CD4-positive, alpha-beta T cell treated with Interleukin-17A for 1 hour (primary cell): ENCODE measurements at regions not wholly inside any gene's neighbourhood (a gene's known extent, or its start where the extent isn't known, plus 50 kb on each side); places are given as distances from the start of the nearest gene placed in this dataset.
"Not testable (repeated sequence)": the region's sequence is repeated elsewhere in the genome, so short reads cannot be mapped to it uniquely, and the experiment has no call there.

ENCODE experiments used
- DNase-seq: peaks from one replicate; pipeline ENCODE4 v3.0.0-alpha.2; 2020

DNA sequence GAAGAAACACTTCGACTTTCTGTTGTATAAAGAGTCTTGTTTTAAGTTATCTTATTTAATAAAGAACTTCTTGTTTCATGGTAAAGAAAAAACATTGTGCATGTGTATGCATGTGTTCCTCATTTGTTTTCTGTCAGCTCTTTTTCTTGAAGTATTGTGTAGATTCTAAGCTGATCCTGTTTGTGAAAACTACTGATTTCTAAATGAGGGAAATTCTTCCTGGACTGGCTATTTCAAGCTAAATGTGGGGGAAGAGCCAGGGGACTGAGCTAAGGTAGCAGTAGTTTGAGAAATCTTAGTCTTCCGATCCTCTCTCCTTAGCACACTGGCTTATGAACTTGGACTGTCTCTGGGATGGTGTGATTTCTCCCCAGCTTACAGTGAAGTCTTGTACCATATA lies 56.4 kb upstream of the RBMS1 start:
- no peak for DNase-seq

DNA sequence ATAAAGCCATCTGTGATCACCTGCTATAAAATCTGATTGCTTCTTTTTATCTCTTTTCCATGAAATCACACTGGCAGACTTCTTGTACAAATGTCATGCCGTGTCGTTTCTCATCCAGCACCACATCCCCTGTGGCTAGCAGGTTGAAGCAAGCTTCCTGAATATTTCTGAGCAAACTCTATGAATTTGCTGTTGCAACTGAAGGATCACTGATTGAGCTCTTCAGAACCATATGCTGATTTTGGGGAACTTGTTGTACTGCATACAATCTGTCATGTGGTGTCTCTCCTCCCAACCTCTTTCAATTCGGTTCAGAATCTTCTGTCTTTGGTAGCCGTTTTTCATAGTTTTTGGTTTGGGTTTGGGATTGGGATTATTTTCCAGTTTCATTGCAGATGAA lies 57.7 kb upstream of the RBMS1 start:
- DNase-seq, result no peak

DNA sequence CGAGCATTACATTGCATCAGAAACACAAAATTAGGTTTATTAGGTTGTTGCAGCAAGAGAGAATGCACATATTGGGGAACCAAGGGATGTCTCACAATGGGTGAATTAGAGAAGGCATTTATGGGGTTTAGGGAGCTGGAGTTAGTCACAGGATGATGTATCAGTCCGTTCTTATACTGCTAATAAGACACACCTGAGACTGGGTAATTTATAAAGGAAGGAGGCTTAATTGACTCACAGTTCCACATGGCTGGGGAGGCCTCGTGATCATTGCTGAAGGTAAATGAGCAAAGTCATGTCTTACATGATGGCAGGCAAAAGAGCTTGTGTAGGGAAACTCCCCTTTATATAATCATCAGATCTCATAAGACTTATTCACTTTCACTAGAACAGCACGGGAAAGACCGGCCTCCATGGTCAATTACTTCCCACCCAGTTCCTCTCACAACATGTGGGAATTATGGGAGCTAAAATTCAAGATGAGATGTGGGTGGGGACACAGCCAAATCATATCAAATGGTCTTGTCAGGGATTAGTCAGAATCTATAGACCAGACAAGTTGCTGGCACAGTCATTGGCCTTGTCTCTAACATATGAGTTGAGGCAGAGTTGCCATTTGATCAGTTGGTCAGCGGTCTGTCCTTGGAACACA lies 61.9 kb upstream of the RBMS1 start:
- DNase-seq, result no peak

DNA sequence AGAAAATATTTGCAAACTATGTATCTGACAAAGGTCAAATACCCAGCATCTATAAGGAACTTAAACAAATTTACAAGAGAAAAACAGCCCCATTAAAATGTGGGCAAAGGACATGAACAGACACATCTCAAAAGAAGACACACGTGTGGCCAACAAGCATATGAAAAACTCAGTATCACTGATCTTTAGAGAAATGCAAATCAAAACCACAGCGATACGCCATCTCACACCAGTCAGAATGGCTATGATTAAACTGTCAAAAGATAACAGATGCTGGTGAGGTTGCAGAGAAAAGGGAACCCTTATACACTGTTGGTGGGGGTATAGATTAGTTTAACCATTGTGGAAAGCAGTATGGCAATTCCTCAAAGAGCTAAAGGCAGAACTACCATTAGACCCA lies 64.3 kb upstream of the RBMS1 start:
- no peak for DNase-seq

DNA sequence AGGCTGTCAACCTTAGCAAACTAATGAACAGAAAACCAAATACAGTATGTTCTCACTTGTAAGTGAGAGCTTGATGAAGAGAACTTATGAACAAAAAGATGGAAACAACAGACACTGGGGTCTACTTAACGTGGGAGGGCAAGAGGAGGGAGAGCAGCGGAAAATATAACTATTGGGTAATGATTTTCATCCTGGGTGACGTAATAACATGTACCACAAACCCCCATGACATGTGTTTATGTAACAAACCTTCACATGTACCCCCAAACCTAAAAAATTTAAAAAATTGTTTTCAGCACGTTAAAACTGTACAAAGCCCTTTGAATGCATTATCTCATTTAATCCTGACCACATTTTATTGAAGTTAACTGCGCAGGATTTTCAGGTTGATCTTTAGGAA lies 64.9 kb upstream of the RBMS1 start:
- DNase-seq, result no peak

DNA sequence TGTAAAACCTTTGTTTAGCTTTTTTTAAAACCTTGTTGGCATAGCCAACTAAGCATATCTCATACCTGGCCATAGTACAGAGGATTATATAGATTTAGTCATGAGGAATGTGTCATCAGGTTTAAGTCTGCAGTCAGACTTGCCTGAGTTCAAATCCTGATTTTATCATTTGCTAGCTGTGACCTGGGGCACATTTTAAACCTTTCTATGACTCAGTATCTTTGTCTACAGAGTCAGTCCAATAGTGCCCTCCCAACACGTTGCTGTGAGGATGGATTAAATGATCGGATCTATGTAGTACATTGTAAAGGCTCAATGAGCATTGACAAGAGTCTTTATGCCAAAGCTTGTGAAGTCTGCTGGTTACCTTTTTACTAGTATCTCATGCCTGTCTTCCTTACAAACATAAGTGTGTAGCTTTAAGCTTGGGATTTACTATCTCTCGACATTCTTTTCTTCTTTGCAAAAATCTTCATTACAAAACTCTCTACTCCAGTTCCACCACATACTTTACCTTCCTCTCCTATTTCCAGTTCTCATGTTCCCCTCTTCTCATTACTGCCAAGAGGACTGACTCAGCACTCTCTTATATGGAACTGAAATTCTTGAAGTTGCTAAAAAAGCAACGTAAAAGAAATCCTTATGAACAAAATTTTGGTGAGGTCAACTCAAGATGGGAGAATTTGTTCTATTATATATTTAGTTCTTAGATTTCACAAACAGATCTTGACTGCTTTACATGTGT lies 68.1 kb upstream of the RBMS1 start:
- DNase-seq, result no peak

DNA sequence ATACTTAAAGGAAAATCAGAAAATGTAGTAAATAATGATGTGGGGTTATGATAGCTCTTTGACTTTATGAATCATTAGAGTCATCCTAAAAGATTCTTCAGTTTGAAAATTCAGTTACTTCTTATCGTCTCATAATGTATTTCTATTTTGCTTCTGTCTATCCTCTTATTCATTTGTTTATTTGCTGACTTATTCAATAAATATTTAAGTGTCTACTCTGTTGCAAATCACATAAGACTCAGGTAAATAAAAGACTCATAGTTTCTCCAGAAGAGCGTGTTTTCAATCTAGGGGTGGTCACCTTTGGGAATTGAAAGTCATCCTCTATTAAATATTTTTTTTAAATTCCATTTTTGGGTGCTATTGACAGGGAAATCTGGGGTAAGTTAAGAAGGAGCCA lies 69.1 kb upstream of the RBMS1 start:
- DNase-seq, result no peak

DNA sequence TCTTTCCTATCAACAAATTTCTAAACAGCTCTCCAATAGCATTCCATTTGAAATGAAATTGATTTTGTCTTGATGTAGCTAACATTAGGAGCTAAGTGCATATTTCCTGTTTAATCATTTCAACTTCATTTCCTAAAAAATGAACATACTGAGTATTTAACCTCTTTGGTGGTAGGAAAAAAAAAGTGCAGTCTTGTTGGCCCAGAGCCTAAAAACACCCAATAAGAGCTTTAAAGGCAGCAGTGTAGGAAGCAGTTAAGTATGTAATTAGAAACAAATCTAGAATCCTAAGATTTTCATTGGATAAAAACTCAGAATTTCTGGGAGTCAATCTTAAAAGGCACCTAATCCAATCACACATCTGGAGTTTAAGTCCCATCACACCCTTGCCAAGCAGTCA lies 71.0 kb upstream of the RBMS1 start:
- DNase-seq, result no peak

DNA sequence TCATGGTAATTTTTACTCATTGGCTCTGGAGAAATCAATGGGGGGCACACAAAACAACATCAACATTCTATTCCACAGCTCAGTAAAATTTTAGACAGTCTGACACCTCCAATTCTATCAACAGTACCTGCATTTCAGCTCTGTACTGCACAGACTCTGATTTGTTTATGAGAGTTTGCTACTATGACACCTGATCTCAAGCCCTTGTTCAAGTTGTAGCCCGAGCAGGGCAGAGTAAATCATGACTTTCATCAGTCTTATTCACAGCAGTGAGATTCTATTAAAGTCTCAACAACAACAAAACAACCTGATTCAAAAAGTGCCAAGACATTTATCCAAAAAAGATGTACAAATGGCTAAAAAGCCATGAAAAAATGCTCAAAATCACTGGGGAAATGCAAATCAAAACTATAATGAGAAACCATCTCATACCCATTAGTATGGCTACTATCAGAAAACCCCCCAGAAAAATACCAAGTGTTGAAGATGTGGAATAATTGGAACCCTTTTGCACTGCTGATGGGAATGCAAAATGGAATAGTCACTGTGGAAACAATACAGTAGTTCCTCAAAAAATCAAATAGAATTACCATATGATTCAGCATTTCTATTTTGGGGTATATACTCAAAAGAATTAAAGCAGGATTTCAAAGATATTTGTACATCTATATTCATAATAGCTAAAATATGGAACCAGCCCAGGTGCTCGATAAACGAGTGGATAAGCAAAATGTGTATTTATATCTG lies 71.7 kb upstream of the RBMS1 start:
- DNase-seq, result no peak

DNA sequence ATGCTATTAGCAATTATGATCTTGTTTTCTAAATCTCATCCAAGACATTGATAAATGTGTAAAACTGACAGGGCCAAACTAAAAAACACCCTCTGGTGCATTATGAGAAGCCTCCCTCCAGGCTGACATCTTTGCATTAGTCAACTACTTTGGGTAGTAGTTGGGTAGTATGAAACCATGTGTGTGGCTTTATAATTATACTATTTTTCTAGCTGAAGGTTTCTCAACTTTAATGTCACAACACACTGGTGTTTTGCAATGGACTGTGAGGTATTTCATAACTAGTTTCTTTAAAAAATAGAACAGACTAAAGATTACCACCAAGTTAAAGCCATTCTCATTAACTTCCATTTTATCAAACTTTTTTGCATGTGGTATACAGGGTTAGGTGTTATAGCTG lies 73.1 kb upstream of the RBMS1 start:
- no peak for DNase-seq

DNA sequence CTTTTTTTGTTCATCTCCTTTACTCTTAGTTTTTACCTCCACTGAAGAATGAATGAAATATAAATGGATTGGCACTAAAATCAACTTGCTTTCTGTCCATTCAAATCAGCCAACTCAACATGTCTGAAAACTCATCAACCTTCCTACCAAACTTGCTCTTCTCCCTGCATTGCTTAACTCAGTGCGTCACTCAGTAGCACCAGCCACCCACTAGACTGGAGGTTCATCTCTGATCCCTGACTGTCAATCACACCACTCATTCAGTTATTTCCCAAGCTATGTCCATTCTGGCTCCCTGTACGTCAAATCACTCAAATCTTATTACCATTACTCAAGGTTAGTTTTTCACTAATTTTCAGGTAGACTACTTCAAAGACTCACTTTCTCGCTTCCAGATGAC lies 75.2 kb upstream of the RBMS1 start:
- no peak for DNase-seq

DNA sequence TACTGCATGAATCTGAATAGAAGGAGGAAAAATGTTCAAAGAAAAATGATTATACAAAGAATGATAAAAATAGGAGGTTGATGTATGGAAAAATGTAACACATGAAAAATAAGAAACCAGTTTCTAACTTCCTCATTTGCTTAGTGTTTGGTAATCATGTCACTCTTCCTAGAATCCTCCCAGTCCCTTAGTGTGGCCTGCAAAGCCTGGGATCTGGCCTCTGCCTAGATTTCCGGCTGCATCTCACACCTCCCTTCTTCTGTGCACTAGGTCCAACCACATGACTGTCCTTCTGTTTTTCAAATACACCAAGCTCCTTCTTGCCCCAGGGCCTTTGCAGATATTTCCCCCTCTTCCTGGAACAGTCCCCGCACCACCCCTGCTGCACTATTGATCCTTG lies 76.8 kb upstream of the RBMS1 start:
- DNase-seq, result no peak

DNA sequence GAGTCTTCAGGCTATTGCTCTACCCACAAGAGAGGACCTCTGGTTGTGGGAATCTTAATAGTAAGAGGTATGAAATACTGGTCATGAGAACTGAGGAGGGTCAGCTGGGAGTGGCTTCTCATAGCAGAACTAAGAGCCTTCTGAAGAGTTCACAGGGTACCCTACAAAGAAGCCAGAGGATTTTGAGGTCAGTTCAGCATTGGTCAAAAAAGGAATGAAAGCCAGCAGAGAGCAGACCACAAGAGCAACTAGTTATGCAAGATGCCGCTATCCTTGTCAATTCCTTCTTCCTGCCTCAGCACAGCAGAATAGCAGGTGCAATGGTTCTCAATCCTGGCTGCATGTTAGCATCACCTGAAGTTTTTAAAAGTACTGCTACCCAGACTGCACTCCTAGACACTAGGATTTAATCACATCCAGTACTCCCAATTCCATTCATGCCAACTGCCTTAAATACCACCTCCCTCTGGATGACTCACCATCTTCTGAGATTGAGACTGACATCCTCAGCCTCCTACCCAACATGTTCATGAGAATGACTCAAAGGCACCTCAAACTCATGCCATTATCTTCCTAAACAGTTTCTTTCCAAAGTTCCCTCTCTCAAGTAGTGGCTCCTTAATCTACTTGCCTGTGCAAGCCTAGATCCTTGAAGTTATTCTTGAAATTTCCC lies 81.0 kb upstream of the RBMS1 start:
- DNase-seq, result no peak

DNA sequence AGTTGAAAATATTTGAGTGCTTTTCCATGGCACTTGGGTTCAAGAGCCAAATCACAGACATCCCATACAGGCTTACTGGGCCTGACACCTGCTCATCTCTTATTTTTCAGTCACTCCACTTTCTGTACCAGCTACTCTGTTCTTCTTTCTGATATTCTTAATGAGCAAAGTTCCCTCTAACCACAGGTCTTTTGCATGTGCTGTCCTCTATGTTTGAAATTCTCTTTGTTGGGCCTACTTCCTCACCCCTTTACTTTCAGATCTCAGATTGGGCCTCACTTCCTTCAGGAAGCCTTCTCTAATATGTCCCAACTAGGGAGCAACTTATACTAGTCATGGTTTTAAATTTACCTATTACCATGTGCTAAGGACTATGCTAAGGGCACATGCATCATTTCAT lies 81.8 kb upstream of the RBMS1 start:
- DNase-seq, result no peak

DNA sequence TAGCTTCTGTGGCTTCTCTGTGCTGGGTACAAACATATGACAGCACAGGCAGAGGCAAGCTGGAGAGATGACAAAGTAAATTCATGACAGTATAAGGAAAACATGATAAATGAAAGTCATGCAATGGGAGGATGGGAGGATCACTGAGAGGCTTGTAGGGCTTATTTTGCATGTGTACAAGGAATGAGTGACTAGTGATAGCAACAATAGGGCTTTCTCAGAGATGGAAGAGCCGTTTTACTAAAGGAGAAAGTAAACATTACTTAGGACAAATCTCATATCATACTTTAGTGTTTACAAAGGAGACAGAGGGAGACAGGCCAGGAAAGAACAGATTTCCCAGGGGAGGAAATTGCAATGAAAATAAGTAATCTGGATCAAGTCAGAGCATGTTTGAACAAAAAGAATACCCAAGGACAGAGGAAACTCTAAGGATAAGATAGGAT lies 82.5 kb upstream of the RBMS1 start:
- no peak for DNase-seq

DNA sequence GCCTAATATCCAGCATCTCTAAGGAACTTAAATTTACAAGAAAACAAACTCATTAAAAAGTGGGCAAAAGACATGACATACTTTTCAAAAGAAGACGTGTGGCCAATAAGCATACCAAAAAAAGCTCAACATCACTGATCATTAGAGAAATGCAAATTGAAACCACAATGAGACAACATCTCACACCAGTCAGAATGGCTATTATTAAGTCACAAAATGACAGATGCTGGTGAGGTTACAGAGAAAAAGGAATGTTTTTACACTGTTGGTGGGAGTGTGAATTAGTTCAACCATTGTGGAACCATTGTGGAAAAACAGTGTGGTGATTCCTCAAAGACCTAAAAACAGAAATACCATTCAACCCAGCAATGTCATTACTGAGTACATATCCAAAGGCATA lies 83.5 kb upstream of the RBMS1 start:
- not testable (repeated sequence) for DNase-seq

DNA sequence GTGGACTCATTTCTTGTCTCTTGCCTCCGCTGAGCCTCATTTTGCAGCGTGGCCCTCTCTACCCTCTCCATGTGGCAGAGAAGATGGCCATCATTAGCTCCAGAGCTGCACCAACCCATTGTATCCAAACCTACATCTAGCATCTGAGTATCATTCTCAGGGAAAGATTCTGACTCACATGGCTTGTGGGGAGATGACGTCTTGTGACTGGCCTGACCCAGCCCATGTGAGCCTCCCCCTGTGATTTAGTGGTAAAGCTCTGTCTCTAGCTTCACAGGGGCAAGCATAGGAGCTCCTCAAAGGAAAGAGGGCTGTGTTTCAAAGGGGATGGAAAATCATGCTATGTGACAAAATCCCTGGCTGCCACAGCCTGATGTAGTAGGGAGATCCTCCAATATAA lies 87.4 kb upstream of the RBMS1 start:
- DNase-seq, result no peak

DNA sequence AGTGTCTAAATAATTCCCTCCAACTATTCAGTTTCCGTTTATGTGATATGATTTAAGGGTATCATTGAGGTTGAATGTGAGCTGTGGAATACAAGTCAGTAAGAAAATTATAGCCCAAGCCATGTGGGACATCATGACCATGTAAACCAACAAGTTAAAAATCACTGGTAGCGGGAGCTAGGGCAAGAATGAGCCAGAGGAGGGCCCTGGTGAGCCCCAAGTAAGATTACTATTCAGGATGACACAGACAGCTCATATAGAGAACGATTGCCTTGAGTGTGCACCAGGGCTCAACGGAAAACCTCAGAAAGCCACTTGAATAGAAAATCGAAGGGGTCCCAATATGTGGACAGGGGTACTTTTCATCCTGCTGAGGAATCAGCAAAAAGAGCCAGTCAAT lies 87.8 kb upstream of the RBMS1 start:
- DNase-seq, result no peak

DNA sequence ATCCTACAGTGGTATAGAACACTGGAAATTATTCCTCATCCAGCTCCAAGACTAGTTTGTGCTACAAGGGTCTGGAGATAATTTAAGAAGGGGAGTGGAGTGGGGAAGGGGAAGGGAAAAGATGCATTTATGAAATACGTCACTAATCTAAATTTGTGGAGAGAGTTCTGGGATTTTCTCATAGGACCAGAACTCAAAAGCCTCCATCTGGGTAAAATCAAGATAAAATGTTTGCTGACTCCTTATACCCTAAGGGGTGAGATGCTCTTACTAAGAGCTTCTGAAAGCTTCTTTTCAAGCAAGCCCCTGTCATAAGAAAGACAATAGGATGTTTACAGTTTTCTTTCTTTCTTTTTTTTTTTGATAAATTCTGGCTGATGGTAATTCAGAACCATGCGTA lies 88.5 kb upstream of the RBMS1 start:
- no peak for DNase-seq

DNA sequence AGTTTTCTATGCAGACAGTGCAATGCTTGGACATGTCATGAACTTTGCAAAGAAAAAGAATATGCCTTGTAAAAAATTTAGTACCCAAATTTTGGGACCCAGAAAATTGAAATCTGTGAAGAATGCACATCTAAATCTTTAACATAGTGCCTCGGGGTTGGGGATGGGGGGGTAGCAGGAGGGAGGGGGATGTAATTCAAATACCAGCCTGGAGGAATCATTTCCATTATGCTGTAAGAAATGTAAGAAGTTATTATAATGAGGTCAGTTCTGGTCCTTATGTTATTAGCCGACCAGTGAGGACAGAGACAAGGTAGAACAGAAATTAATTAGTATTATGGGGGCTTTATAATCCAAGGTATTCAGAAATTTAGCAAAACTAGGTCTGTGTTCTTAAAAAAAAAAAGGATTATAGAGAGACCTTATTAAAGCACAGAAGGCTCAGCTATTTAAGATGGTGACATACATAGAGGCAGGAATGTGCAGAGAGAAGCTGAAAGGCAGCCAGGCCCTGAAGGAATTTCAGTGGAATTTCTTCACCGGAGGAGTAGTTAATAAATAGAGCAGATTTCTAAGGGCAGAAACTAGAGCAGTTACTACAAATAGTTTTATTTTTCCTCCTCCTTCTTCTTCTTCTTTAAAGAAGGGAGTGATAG lies 89.0 kb upstream of the RBMS1 start:
- no peak for DNase-seq

DNA sequence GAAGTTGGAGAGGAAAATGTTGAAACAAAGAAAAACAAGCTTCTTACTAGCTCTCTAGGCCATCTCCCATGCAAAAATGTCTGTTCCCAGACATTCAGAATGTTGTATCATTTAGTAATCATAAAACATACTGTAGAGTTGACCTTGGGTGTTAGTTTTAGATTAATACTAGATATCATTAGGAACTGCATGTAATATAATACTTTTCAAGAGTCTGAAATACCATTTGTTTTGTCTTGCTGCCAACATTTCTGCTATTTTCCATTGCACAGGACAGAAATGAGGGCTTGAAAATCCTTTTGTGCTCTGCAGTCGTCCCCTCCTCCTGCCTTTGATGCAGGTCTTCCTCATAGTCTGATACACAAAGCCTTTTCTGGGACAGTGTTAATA lies 89.5 kb upstream of the RBMS1 start:
- no peak for DNase-seq

DNA sequence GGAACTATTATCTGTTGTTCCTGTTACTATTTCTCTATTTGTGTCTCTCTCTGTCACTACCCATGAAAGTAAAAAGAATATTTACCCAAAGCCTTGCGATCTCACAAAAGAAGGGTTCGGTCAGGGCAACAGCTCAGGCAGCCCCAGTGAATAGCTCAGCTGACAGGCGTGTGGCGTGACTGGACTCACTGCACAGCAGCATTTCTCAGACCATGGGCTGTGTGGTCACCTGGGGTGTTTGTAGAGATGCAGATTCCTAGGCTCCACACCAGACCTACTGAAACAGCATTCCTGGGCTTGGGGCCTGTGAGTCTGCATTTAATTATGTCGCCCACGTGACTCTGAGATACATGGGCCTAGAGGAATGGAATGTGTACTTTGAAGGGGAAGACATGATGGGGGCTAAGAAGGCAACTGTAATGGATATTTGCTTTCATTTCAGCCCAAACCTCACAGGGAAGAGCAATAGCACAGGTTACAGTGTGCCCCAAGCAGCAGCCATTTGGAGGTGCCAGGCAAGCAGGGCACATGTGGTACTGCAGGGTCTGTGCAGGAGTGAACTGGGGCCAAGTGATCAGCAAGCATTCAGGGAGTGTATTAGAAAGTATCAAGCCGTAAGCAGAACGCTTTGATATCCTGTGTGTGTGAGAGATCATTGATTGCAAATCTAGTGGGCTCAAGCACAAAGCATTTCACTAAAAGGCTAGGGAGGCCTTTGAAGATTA lies 90.4 kb upstream of the RBMS1 start:
- no peak for DNase-seq
